HG02938 (cell line): ENCODE measurements at regions not wholly inside any gene's neighbourhood (a gene's known extent, or its start where the extent isn't known, plus 50 kb on each side); places are given as distances from the start of the nearest gene placed in this dataset.
"Not testable (repeated sequence)": the region's sequence is repeated elsewhere in the genome, so short reads cannot be mapped to it uniquely, and the experiment has no call there.

ENCODE experiments used
- ATAC-seq: cut with Tn5 transposase; IDR thresholded peaks from one replicate; pipeline ENCODE4 v1.9.1; 2021; ENCODE audit warnings: mild to moderate bottlenecking, moderate library complexity; ENCODE audit not compliant: unreplicated experiment

GRCh38 chr18:41899535-41899934 is 55.5 kb upstream of the PIK3C3 start:
- no peak for ATAC-seq

- no peak for ATAC-seq
These were observed 61.6 kb upstream of the PIK3C3 start for GRCh38 chr18:41893432-41893831.

GRCh38 chr18:41887100-41887499 is 67.9 kb upstream of the PIK3C3 start:
- no peak for ATAC-seq

- no peak for ATAC-seq
These were observed 68.8 kb upstream of the PIK3C3 start for GRCh38 chr18:41886126-41886807.

- no peak for ATAC-seq
These were observed 73.7 kb upstream of the PIK3C3 start for GRCh38 chr18:41881285-41881684.

GRCh38 chr18:41879256-41879655 is 75.8 kb upstream of the PIK3C3 start:
- ATAC-seq: no peak

- ATAC-seq: no peak
These were observed 79.8 kb upstream of the PIK3C3 start for GRCh38 chr18:41875094-41875780.

GRCh38 chr18:41873730-41874129 is 81.3 kb upstream of the PIK3C3 start:
- no peak for ATAC-seq

- no peak for ATAC-seq
These were observed 82.8 kb upstream of the PIK3C3 start for GRCh38 chr18:41872206-41872605.

- ATAC-seq: no peak
These were observed 83.6 kb upstream of the PIK3C3 start for GRCh38 chr18:41871229-41872000.

- no peak for ATAC-seq
These were observed 84.2 kb upstream of the PIK3C3 start for GRCh38 chr18:41870817-41871216.

GRCh38 chr18:41870191-41870590 is 84.8 kb upstream of the PIK3C3 start:
- ATAC-seq: no peak

GRCh38 chr18:41865796-41866195 is 89.2 kb upstream of the PIK3C3 start:
- ATAC-seq: not testable (repeated sequence)

- ATAC-seq: no peak
These were observed 90.8 kb upstream of the PIK3C3 start for GRCh38 chr18:41864216-41864615.

- no peak for ATAC-seq
These were observed 92.1 kb upstream of the PIK3C3 start for GRCh38 chr18:41862921-41863320.

GRCh38 chr18:41860987-41861386 is 94.0 kb upstream of the PIK3C3 start:
- ATAC-seq: no peak

- ATAC-seq: no peak
These were observed 96.1 kb upstream of the PIK3C3 start for GRCh38 chr18:41858761-41859555.

GRCh38 chr18:41853280-41853679 is 101.8 kb upstream of the PIK3C3 start:
- no peak for ATAC-seq

GRCh38 chr18:41850781-41851180 is 104.3 kb upstream of the PIK3C3 start:
- ATAC-seq: no peak

GRCh38 chr18:41849632-41850031 is 105.4 kb upstream of the PIK3C3 start:
- no peak for ATAC-seq

GRCh38 chr18:41845563-41845962 is 109.5 kb upstream of the PIK3C3 start:
- ATAC-seq: no peak
